ENCODE measurements at regions not wholly inside any gene's neighbourhood (a gene's known extent, or its start where the extent isn't known, plus 50 kb on each side); places are given as distances from the start of the nearest gene placed in this dataset.

DNA sequence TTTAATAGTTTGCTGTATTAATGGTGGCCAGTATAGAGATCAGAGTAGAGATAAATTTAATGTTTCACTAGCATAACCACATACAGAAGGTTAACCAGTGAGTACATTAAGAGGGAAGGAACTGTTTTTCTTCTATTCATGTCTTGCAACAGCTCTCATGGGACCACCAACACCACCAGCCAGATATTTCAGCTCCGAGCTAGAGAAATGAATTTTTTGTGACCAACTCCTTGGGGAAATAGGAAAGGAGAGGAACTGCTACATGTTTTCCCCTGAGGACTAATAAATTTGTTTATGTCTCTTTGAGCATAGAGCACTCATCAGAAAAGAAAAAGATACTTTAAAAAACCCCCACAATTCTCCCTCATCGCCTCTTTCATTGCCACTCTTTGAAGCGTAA, 247.5 kb downstream of the MBNL1 start:
- no peak for DNase-seq

DNA sequence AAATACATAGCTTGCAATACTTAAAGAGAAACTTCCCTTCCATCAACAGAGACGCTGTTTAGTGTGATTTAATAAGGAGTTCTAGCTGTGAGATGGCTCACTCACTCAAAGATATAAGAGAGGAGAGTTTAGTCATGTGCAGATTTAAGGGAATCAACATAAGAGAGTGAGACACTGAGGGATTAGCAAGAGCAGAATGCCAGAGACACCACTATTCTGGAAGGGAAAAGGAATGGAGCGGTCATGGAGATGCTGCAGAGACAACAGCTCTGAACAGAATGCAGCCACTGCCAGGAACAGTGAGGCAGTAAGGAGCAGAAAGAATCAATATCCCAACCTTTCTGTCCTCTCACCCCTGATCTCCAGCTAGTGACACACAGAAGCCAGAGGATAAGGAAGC, 248.8 kb downstream of the MBNL1 start:
- no peak for DNase-seq

DNA sequence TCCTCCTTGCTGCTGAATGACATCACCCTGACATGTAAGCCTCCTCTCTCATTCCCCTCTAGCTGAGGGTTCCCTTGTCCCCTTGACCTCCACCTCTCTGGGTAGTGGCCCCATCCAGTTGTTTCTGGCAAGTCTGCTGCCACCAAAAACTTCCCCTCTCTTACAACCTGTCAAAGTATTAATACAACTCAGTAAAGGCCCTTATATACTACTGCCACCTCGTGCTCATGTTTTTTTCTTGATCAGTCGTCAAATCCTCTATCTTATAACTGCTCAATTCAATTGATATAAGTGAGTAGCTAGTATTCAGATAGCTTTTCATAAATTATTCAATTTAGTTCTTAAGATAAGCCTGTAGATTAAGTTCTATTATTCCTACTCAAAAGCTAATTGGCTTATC, 249.6 kb downstream of the MBNL1 start:
- DNase-seq, result no peak

DNA sequence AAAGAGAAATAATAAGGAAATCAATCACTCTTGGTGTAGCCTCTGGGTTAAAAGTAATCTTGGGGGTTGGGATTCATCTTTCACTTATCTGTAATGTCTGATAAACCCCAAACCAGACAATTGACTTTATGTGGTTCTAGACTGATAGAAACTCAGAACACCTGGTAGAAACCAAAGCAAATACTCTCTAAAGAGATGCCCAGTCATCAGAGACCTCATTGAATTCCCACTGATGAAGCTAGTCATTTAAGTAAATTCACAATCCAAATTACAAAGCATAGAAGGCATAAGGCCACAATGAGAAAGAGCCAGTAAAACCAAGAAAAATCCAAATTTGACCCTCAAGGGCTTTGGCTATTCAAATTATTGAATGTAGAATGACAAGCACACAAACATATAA, 250.6 kb downstream of the MBNL1 start:
- no peak for DNase-seq

DNA sequence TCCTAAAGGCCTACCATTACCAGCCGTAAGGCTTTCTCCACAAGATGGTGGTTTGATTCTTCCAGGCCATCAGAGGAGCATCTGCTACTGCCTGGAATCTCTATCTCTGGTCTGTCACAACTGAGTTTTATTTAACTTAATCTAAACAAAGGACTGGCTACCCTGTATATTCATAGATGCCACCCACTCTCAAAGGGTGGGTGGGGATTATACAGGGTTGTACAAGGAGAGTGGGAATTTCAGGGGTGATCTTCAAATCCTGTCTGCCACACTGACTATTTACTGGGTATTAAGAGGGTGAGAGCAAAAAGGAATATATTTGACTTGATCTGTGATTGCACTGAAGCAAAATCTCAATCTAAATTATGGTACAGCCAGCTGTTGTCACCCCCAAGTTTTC, 253.3 kb downstream of the MBNL1 start:
- no peak for DNase-seq

DNA sequence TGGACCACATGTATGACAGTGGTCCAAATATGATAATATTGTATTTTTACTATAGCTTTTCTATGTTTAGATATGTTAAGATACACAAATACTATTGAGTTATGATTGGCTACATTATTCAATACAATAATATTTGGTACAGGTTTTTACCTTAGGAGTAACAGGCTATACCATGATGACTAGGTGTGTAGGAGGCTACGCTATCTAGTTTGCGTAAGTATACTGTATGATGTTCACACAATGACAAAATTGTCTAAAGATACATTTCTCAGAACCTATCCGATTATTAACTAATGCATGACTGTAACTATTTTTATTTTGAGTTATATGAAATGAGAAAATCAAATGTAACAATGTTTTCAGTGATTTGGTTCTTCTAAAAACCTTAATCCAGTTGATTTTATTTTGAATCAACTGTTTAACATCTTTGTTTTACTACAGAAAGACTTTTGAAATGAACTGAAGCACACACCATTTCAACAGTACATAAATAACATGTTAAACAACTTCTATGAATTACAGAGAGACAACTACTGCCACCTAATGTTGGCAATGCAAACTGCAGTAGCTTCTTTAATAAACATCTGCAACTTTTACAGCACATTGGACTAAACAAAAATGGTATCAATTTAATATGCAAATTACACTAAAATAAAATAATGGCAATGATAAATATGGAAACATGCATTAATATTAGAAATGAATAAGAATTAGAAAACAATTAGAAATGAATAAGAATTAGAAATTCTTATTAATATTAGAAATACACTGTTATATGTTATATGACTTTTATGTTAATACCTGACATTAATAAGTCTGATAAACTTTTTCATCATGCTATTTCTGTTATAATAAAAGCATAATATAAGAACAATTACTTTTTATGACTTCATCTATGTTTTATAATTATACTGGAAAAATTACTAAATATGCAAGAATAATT, 255.7 kb downstream of the MBNL1 start:
- peak; percentile 82 for DNase-seq

DNA sequence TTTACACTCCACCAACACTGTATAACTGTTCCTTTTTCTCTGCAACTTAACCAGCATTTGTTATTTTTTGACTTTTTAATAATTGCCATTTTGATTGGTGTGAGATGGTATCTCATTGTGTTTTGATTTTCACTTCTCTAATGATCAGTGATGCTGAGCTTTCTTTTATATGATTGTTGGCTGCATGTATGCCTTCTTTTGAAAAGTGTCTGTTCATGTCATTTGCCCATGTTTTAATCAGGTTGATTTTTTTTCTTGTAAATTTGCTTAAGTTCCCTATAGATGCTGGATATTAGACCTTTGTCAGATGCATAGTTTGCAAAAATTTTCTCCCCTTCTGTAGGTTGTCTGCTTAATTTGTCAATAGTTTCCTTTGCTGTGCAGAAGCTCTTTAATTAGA, 263.0 kb downstream of the MBNL1 start:
- no peak for DNase-seq

DNA sequence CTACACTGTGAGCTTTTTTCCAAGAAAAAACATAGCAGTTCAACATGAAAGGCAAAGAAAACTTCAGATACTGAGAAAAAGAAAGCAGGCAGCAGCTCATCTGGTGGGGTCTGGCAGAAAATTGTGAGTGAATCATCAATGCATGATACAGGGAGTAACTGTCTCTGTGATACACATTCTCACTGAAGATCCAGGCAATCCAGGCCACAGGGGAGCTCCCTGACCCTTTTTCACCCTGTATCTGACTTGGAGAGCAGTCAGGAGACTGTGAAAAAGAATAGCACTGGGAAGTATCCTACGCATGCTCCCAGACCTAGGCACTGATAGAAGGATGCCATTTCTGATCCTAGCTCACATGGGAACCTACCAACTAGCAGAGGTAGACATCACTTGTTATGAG, 269.8 kb downstream of the MBNL1 start:
- DNase-seq, result no peak

DNA sequence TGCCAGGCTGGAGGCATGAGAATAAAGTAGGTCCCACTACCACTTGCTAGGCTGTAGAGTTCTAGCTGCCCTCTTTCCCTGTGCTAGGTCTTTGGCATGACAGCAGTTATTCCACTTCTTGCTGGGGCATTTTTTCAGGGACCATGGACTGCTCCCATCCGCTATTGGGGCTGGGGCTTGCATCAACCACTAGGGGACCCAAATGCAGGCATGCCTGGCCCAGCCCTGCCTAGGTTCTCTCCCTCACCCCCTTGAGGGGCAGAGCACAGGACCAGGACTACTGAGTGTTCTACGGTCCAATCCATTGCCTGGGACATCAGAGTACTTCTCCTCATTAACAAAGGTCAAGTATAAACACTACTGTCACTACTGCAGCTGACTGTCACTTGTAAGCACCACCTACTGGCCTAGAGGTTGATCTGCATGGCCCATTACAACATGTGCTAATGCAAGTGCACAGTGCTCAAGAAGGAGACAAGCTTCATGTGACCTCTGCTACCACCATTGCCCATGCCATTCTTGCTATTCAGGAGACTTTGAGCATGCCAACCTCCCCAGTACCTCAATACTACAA, 270.5 kb downstream of the MBNL1 start:
- DNase-seq, result peak; percentile 51

DNA sequence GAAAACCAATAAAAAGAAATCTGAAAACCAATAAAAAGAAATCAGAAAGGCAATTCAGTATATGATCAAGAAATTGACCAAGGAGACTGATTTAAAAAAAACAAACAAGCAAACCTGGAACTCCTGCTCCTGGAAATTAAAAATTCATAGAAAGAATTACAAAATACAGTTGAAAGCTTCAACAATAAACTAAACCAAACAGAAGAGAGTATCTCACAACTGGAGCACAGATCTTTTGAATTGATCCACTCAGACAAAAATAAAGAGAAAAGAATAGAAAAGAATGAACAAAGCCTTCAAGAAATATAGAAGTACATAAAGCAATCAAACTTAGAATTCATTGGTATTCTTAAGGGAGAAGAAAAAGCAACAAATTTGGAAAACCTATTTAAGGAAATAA, 271.4 kb downstream of the MBNL1 start:
- no peak for DNase-seq

DNA sequence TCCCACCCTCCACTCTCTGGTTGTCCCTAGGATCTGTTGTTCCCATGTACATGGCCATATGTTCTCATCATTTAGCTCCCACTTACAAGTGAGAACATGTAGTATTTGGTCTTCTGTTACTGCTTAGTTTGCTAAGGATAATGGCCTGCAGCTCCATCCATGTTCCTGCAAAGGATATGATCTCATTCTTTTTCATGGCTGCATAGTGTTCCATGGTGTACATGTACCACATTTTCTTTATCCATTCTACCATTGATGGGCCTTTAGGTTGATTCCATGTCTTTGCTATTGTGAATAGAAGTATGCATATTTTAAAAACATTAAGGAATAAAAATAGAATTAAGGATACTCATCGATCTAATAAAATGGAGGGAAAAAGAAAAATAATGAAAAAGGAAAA, 278.4 kb downstream of the MBNL1 start:
- no peak for DNase-seq

DNA sequence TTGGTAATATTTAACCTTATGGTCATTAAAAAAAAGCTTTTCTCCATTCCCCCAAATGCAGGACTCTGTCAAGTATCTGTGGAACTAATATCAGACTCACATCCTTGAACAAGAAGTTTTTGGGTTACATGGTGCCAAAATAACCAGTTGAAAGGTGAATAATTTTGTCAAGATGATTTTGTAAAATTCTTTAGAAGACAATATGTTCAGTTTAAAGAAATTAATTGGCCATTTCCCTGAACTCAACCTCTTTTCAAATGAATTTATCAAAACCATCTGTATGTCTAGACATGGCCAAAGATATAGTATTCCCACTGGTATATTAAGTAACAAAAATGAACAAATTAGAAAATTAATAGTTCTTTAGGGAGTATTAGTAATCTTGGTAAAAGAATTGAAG, 280.5 kb downstream of the MBNL1 start:
- no peak for DNase-seq

DNA sequence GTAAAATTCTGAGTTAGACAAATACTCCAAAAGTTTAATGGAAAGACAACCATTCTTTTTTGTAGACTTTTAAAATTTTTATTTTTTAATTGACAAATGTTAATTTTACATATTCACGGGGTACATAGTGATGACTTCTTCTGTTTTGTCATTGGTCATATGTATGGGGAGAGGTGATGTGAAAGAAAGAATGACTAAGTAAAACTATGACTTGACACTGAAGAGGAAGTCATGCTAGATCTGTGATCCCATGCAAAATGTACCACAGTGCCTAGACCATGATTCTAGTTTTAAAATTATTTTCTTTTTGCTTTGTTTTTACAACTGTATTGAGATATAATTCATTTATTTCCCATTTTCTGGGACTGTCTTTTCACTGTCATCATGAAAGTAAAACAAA, 281.6 kb downstream of the MBNL1 start:
- DNase-seq, result peak; percentile 12

DNA sequence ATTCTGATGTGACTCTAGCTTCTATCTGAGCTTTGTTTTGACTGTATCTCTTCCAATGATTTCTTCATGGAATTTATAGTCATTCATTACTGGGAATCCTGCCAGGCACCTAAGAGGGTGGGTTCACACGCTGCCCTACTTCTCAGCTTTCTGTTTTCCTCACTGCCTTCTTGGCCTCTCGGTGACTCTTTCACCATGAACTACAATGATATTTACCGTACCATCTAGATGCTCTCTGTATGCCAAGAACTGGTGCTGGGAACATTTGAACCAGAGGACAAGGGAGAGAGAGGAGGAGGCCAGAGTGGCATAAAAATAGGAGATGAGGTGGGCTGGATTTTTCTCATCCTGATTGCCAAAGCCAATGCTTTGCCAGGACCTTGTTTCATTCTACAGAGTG, 280.0 kb upstream of the P2RY1 start:
- no peak for DNase-seq

DNA sequence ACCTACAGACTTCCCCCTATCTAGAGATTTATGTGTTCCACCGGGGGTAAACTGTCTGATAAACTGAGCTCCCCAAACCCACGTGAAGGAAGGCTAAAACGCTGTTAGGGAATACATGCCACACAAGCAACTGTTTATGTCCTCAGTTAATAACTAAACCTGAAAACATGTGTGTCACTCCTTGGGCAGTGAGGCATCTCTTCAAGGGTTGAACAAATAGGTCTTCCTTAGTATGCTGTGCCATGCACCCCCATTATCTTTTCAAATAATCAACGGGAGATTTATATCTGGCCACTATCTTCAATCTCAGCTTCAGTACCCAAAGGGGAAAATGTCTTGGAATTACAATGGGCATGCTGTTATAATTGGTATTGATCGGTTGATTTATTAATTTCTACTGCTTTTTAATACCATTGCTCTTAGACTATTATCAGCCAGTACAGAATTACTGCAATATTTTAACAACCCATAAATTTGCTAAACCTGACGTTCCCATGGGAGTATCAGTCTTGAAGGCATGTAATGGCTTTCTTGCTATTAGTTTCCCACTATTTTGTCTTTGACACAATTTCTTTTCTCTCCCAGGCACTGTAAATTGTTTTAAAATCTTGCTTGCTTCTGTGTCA, 279.2 kb upstream of the P2RY1 start:
- DNase-seq, result no peak

DNA sequence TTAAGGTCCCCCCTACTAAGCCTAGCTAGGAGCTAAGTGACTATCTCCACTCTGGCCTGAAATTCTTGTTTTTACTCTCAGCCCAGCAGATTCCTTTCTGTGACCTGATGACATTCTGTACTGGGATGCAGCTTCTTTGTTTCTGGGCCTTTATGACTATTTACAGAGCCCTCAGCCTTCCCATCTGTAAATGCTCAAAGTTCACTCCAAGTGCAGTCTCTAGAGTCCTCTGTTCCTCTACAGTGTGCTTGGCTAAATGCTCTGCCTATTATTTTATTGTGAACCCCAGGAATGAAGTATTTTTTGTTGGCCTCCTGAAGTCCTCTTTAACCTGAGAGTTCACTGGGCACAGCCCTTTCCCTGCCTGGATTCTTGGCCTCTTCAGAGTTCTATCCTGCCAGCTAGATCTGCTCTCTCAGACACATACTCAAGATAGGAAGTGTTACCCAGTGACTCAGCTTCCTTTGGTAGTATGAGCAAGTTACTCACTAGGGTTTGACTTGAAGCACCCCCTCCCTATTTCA, 278.1 kb upstream of the P2RY1 start:
- DNase-seq, result no peak

DNA sequence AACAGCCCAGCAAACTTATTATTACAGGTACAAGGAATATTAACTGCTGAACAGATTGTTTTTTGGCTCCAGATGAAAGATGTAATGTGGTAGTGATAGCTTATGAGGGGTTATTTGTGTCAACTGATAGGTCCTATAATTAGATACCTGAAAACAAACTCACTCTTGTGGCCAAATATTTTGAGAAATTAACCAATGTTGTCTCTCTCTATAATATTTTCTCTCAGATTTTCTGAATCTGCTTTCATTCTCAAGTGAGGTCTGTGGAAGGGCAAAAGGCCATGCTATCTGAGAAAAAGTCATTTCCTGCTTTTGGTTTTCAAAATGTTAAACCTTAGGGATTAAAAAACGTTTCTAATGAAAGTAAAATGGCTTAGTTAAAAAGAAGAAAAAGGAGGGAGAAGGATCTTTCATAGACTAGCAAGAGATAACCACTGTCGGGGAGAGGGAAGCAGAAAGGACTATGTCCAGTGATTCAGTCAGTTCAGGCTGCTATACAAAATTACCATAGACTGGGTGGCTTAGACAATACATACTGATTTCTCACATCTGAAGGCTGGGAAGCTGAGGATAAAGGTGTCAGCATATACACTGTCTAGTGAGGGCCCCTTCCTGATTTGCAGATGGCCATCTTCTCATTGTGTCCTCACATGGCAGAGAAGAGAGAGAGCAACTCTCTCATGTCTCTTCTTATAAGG, 277.5 kb upstream of the P2RY1 start:
- DNase-seq, result no peak

DNA sequence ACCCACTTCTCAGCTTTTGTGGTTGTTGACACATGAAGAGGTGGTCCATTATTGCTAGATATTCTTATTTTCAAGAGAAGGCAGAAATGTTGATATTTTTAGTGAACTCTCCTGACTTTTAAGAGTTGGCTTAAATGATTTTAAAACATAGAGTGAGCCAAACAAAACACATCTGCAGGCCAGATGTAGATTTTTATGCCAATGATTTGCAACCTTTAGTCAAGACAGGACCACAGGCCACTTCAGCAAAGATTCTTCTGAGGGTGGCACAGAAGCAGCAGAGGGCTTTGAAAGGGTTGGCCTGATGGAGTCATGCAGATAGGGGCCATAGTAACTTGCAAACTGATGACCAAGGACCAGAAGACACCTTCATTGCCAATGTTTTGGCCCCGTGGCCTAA, 276.5 kb upstream of the P2RY1 start:
- no peak for DNase-seq

DNA sequence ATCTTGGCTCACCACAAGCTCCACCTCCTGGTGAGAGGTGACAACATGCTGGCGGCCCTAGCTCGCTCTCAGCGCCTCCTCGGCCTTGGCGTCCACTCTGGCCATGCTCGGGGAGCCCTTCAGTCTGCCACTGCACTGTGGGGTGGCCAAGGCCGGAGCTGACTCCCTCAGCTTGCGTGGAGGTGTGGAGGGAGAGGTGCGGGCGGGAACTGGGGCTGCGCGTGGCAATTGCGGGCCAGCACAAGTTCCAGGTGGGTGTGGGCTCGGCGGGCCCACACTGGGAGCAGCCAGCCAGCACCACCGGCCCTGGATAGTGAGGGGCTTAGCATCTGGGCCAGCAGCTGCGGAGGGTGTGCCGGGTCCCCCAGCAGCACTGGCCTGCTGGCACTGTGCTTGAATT, 275.7 kb upstream of the P2RY1 start:
- no peak for DNase-seq

DNA sequence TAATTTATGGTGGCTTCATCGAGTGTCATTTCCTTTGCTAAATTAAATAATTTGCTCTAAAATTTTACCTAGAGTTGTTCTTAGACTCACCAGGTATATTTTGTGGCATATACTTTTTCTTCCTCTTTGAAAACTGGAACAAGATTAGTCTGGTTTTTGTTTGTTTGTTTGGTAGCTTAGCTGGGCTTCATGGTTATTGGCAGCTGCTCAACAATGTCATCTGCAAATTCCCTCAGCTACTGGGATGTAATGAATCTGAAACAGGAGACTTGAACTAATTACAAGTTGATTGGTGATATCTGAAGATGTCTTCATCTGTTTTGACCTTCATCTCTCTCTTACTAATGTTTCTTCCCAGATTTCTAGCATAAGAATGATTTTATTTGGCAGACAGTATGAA, 270.5 kb upstream of the P2RY1 start:
- DNase-seq, result no peak

DNA sequence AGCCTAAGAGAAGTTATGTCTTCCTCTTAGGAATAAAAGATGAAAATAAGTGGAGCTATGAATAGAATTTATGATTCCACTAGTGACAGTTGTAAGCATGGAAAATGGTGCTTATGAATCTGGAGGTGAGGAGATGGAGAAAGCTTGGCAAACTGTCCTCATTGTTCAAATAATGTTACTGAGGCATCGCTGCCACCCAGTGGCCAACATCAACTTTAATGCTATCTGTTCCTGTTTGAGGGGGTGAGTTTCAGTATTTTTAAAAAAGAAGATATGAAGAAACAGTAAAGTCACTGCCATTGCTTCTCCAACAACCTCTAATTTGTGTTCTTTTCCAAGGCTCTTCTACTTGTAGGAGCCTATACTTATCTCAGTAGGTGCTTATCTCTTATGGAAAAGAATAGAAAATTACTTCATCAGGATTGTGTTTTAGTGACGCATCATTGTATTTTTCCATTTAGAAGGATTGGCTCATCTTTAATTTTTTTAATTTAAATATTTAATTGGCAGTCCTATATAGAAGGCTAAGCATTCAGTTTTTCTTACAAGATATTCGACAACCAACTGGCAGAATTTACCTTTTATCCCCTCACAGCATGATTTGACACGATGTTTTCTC, 260.4 kb upstream of the P2RY1 start:
- DNase-seq, result peak; percentile 80

DNA sequence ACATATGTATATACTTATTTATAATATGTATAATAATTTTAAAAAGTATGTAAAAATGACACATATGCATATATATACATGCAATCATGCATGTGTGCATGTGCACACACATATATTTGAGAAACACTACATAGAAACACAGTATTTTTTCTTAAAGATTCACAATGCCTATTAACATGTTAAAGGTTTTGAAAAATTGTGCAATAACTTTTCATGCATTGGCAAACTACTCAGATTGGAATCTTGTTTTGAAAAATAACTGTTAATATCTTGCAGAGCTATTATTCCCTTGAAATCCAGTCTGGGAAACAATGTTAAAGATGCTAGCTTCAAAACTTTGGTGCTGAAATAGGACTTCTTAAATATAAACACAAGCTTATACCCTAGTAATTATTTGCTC, 256.2 kb upstream of the P2RY1 start:
- DNase-seq, result no peak

DNA sequence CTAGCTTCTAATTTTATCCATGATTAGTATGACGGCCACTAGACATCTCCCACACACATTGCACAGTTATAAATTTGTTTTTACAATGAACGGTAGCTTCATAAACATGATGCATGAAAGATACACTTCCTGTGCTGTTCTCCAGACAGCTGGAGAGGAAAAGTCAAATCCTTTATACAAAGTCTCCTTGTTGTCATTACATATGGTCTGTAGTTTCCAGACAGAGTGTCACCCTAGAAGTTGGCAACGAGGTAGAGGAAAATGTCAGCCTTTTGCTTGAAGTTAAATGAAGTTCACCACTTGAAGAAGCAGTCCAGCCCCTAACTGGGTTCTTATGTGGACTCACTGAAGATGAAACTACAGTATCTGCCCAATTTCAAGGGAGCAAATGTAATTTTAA, 253.0 kb upstream of the P2RY1 start:
- no peak for DNase-seq
